Left lung (tissue), 4 donors: ENCODE measurements at regions not wholly inside any gene's neighbourhood (a gene's known extent, or its start where the extent isn't known, plus 50 kb on each side); places are given as distances from the start of the nearest gene placed in this dataset.

Experiments used
- ATAC-seq: fragments of 200-7000 bp; cut with Tn5 transposase; one replicate; pipeline ENCODE4 v1.9.1; 2020; ENCODE audit warnings: moderate library complexity
- DNase-seq, 4 donors: peaks; one replicate each; pipeline ENCODE4 v3.0.0-alpha.2; 2013 to 2020
- H3K27ac ChIP-seq, 2 donors: fragments of 200-600 bp; sonication (generic) in 1 of 2; one replicate each; pipeline versions ENCODE4 v1.5.0 to v1.8.0; 2020 to 2021
- H3K27me3 ChIP-seq, 2 donors: fragments of 200-600 bp; sonication (generic) in 1 of 2; one replicate each; pipeline versions ENCODE4 v1.5.0 to v1.8.0; 2020 to 2021
- H3K36me3 ChIP-seq, 2 donors: fragments of 200-600 bp; sonication (generic) in 1 of 2; one replicate each; pipeline versions ENCODE4 v1.5.0 to v1.8.0; 2020 to 2021
- H3K4me1 ChIP-seq, 2 donors: fragments of 200-600 bp; one replicate each; pipeline ENCODE4 v1.8.0; 2021
- H3K4me3 ChIP-seq, 2 donors: fragments of 200-600 bp; sonication (generic) in 1 of 2; one replicate each; pipeline versions ENCODE4 v1.5.0 to v1.8.0; 2020 to 2021; ENCODE audit warnings: mild to moderate bottlenecking in 1 of 2
- H3K9me3 ChIP-seq, 2 donors: fragments of 200-600 bp; sonication (generic) in 1 of 2; one replicate each; pipeline versions ENCODE4 v1.5.0 to v1.8.0; 2020 to 2021
- CTCF ChIP-seq, 2 donors: fragments of 200-600 bp; sonication (generic) in 1 of 2; IDR thresholded peaks; one replicate each; pipeline versions ENCODE4 v1.5.0 to v1.8.0; 2021; ENCODE audit warnings: antibody characterized with exemption in 2 of 2
- intact Hi-C, 2 donors: fragments of 100-400 bp; cut with DNase I; formaldehyde crosslinking; loops; one replicate each; pipeline versions ENCODE4 v1.11.2 to v1.14.2; 2022
- donor health status: DM: no; HTN: yes; CAD: no.
- donor health status: DM: no; HTN: no; CAD: no.

- Histone ChIP-seq H3K27me3 (peaks cover 0 to 20% of the 10 kb centered on the region in 2 donors), H3K4me3 (no peak overlapping the region), H3K36me3 (no peaks in the 10 kb centered on the region), H3K4me1 (peaks cover 0 to 14% of the 10 kb centered on the region in 2 donors), H3K9me3 (no peaks in the 10 kb centered on the region), H3K27ac (peak overlapping the region; percentile 13 to 53)
- DNase-seq (peak in 2 of 4 donors; percentile 85 to 88), ATAC-seq (no peak)
- intact Hi-C loops = no loop called here
- TF ChIP-seq CTCF (IDR thresholded peaks at IDR 0.05) = no peak
Measured at GRCh38 chr2:237205561-237205971, 119.9 kb downstream of the COPS8 start.

GRCh38 chr2:237207646-237208045 lies 122.0 kb downstream of the COPS8 start:
- peaks cover 0 to 14% of the 10 kb centered on the region in 2 donors for H3K4me1 ChIP-seq
- H3K4me3 ChIP-seq = no peak overlapping the region
- ATAC-seq (peak; percentile 72), DNase-seq (peak in 3 of 4 donors; percentile 56 to 90 (median 75))
- no peak for TF ChIP-seq CTCF (IDR thresholded peaks at IDR 0.05)
- no peaks in the 10 kb centered on the region for H3K36me3 ChIP-seq
- H3K27ac ChIP-seq = peak overlapping the region; percentile 25 to 68
- peaks cover 0 to 20% of the 10 kb centered on the region in 2 donors for H3K27me3 ChIP-seq
- intact Hi-C loops = no loop called here
- H3K9me3 ChIP-seq = no peaks in the 10 kb centered on the region

GRCh38 chr2:237208373-237209260 lies 122.9 kb downstream of the COPS8 start:
- Histone ChIP-seq H3K4me1 (peaks cover 0 to 14% of the 10 kb centered on the region in 2 donors), H3K36me3 (no peaks in the 10 kb centered on the region), H3K4me3 (no peak overlapping the region), H3K27ac (peak overlapping the region; percentile 45 to 68), H3K9me3 (no peaks in the 10 kb centered on the region), H3K27me3 (peaks cover 0 to 20% of the 10 kb centered on the region in 2 donors)
- peak; percentile 28 for ATAC-seq
- peak in 1 of 4 donors; percentile 75 for DNase-seq
- TF ChIP-seq CTCF (IDR thresholded peaks at IDR 0.05) = no peak
- intact Hi-C loops = no loop called here

GRCh38 chr2:237209885-237210284 lies 124.2 kb downstream of the COPS8 start:
- Histone ChIP-seq H3K4me1 (peaks cover 0 to 14% of the 10 kb centered on the region in 2 donors), H3K36me3 (no peaks in the 10 kb centered on the region), H3K27me3 (peaks cover 0 to 20% of the 10 kb centered on the region in 2 donors), H3K9me3 (no peaks in the 10 kb centered on the region), H3K27ac (peak overlapping the region in 1 of 2 donors; percentile 11), H3K4me3 (no peak overlapping the region)
- intact Hi-C loops = no loop called here
- ATAC-seq (no peak), DNase-seq (no peak)
- TF ChIP-seq CTCF (IDR thresholded peaks at IDR 0.05) = no peak

- TF ChIP-seq CTCF (IDR thresholded peaks at IDR 0.05) = no peak
- Histone ChIP-seq H3K4me1 (peaks cover 0 to 14% of the 10 kb centered on the region in 2 donors), H3K4me3 (no peak overlapping the region), H3K36me3 (no peaks in the 10 kb centered on the region), H3K9me3 (no peaks in the 10 kb centered on the region), H3K27me3 (peaks cover 0 to 17% of the 10 kb centered on the region in 2 donors), H3K27ac (no peak overlapping the region)
- intact Hi-C loops = no loop called here
- ATAC-seq = no peak
- no peak for DNase-seq
Measured at GRCh38 chr2:237210297-237210696, 124.6 kb downstream of the COPS8 start.
